Lung microvascular endothelial cell (primary cell): ENCODE measurements at regions not wholly inside any gene's neighbourhood (a gene's known extent, or its start where the extent isn't known, plus 50 kb on each side); places are given as distances from the start of the nearest gene placed in this dataset.
A peak's percentile ranks its signal among the peaks of the same experiment; 100 is the strongest.
"Not testable (repeated sequence)": the region's sequence is repeated elsewhere in the genome, so short reads cannot be mapped to it uniquely, and the experiment has no call there.

ENCODE experiments used
- DNase-seq, 2 donors: peaks; one replicate each; pipeline versions ENCODE4 v3.0.0 to v3.0.0-alpha.2; 2010; ENCODE audit warnings: low read depth in 2 of 2

DNA sequence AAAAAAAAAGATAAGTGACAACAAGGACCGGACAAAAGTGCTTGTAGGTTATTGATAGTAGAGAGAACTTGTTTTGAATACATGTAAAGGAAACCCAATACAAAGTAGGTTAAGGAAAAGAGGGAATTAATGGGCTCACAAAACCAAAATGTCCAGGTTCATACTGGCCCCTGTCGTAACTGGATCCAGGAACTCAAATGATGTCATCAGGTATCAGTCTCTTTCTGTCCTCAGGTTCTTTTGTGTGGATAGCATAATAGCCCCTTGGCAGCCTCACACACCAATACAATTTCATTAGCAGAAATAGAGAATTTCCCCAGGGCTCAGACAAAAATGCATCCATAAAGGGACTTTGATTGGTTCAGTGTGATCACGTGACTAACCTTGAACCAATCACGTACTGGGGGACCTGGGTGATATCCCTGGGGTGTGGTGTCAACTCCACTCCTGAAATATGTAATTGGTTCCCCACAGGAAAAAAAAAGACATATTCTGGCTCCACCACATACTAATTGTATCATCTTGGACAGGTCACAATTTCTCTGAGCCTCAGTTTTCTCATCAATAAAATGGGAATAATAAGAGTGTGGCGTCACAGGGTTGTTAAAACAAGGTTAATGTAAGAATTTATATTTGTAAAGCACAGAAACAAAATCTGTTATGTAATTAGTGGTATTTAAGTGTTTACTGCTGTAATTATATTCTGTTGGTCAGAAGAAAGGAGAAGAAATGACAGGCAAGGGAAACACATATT lies 174.8 kb downstream of the PDGFRA start:
- DNase-seq, result no peak

DNA sequence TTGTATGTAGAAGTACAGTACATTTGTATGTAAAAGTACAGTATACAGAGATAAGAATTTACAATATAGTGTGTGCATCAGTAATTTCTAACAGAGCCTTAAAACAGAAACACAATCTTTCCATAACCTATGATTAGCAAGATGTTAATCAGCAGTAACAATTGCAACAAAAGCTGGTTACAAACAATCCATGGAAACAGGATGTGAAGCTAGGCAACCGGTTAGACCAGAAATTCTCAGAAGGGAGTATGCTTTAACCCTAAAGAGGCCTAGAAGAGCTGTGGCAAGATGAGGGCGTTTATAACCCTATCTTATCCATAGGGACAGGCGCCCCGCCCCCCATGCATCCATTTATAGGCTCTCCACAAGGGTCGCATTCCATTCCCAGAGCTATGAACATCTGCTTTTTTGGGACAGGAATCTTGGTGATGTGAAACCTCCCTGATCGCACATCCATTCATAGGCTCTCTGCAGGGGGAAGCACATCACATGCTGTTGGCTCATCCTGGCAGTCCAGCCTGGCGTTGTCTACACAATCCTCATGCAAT lies 180.3 kb downstream of the PDGFRA start:
- peak in 1 of 2 donors; percentile 25 for DNase-seq

DNA sequence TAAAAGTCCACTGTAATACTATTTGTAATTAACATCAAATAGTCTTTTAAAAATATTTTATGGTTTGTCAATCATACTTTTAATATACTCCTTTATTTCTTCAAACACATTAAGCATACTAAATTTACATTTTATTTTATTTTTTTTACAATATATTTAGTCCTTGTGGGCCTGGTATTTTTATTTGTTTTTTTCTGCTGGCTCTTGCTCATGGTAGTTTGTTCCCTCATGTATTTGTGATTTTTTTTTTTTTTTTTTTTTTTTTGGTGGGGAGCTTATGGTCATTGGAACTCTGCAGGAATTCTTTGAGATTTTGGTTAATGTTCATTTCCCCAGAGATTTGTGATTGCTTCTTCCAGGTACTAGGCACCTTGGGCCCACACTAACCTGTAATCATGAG lies 185.5 kb downstream of the PDGFRA start:
- DNase-seq, result no peak

DNA sequence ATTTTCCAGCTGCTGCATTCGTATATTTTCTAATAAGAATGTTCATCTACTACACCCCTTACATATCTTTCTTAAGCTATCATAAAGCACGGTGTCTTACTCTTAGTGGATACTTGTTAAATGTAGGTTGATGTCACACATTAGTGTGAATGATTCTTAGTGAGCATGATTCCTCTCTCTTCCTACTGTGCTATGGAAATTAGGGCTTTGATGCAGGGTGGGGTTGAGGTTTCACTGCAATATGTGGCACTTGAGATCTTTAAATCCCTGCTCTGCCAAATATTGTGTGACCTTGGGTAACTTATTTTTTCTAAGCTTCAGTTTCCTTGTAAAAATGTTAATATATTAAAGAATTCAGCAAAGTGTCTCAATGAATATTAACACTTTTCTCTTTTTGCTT lies 188.4 kb downstream of the PDGFRA start:
- no peak for DNase-seq

DNA sequence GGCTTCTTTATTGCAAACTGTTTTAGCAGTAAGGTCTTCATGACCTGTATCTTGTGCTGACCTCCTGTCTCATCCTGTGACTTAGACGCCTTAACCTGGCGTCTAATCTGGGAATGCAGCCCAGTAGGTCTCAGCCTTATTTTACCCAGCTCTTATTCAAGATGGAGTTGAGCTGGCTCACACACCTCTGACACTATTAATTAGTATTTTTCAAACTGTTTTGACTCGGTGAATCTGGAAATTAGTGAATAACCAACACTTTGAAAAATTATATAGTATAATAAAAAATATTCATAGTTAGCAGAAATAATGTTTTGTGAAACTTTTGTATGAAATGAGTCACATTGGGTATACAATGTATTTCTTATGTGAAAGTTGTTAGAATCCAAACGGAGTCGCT lies 189.4 kb downstream of the PDGFRA start:
- no peak for DNase-seq

DNA sequence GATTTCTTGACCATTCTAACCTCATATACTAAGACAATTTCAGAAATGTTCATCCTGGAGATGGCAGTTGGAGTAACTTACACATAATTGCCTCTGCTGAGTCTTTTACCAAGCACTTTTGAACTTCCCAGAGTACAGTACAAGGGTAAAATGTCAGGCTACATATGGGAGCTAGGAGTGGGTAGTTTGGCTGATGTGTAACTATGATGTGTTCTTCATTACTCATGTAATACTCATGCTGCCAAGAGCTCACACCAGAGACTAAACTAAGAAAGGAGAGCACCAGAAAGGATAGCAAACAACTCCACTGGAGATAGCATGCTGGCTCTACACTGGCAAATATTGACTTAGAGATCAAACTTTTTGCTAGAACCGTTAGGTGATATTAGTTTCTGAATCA lies 194.0 kb downstream of the PDGFRA start:
- DNase-seq, result no peak

DNA sequence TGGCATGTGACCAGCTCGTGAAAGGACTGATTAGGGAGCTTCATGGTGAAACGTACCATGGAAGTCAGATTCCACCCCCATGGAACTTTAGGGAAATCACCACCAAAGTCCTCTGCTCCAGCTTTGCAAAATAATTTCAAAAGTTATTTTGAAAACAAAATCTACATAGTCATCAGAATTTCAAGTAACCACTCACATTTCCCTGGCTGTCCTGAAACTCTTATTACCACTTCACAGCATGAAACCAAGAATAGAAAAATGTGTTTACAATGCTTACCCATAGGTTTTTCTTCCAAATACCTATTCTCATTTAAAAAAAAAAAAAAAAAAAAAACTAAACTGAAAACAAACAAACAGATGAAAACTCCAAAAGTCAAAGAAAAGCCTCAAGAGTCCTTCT lies 198.7 kb downstream of the PDGFRA start:
- DNase-seq, result no peak

DNA sequence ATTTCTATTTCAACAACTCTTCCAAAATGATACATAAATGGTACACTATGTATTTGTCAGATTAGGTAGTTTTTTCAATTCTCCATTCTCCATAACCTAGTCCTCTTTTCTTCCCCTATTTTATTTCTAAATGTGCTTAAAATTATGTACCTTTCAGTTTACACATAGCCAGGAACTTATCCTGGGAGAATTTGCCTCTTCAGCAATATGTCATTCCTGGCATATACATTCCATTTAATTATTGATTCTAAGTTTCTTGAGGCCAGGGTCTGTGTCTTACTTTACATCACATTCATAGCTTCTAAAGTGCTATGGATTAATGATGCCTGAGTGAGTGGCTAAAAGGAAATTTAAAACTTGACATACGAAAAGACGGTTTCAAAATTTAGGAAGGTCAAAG lies 199.8 kb downstream of the PDGFRA start:
- DNase-seq, result no peak

DNA sequence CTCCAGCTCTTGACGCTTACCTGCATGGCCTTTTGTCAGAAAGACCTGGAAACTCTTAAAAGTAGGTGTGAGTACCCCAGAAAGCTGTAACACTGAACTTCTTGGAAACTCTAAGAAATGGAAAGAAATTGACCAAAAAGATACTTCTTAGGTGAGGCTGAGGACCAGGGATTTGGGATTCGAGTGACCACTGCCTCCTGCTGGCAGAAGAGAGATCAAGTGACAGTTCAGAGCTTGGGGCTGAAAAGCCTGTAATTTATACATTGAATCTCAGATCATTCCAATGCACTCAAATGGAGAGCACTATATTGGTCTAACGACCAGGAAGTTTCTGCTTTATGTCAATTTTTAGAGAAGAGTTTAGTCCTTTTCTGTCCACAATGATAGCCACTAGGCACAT lies 204.6 kb downstream of the PDGFRA start:
- peak; percentile 34 to 48 for DNase-seq

DNA sequence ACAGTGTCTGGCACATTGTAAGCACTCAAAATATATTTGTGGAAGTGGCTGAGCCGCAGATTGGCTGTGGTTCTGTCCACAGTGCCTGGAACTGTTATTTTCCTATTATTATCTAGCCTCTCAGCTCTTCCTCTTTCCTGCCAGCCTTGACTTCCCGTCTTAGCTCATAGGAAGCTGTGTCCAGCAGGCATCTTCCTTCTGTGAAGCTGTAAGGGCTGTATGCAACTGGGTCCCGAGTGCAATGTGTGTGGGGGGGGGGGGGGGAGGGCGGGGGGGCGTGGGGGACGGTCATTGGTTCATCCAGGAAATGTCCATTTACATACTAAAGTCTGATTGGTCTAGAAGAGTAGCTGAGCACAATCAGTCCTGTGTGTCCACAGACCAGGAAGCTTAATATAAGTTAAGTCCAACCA lies 210.7 kb downstream of the PDGFRA start:
- DNase-seq, result peak; percentile 39 to 82

DNA sequence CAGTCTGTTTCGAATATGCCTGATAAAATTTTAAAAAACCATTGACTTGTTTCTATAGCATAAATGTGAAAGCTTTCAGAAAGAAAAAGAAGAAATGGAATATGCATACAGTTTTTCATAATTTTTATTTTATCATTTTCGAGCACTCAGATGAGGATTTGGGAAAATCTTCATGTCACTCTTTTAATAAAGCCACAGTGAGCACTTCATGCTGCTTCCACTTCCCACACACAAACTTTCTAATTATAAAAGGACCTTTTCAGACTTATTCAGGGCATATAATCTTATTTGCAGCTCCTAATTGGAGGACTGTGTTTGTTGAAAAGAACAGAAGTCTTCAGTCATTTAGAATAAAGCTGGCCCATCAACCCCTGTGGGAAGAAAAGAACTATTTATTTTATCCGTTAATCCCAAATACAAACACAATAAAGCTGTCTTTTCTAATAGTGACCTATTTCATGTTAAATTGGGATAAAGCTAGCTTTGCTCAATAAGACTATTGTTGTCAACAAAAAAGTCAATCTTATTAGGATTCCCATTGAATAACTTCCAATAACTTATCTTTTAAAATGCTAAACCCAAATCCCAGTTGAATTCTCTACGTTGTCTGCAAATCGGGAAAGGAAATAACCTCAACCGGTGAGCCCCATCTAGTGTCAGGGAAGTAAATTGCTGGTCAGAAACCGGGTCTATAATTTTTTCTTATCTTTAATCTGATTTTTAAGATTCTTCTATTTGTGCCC lies 211.5 kb downstream of the PDGFRA start:
- peak; percentile 47 to 53 for DNase-seq

DNA sequence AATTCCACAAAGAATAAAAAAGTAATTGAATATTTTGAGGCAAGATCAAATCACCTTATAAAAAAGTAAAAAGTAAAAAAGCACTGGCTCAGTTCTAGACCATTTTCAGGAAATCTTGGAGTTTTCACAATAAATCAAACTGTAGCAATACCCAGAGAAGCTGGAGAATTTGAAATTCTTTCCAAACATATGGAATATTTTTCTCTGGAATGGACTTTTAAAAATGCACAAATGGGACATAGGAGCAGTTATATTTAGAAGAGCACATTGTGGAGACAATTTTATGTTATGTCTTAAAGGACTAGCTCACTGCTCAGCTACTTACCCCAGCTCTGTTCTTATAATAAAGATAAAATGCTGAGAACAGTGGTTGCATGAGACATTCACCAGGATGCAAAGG lies 211.9 kb upstream of the KIT start:
- DNase-seq, result no peak

DNA sequence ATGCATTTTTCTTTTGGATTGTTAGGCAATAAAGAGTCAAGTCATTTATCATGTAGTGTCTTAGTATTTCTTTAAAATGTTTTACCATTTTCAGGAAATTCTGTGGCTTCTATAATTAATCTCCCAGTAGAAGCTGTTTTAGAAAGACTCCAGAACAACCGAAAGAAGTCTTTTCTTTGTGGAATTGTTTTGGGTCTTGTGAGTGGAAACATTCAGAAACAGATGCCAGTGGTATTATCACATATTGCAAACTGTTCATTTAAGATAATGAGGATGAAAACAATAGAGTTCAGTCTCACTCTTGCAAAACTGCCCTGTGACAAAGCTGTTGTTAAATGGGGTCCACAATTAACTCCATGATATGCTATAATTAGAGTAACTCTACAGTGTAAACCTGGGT lies 211.2 kb upstream of the KIT start:
- no peak for DNase-seq

DNA sequence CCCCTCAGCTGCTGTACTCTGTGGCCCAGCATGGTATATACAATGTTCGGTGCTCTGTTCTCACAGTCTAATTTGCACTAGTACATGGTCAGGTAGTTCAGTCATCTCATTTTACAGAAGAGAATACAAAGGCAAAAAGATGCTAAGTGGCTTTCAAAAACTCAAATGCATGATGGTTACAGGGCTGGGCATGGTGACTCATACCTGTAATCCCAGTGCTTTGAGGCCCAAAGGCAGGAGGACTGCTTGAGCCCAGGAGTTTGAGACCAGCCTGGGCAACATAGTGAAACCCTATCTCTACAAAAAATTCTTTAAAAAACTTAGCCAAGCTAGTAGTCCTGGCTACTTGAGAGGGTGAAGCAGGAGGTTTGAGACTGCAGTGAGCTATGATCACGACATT lies 210.5 kb upstream of the KIT start:
- no peak for DNase-seq

DNA sequence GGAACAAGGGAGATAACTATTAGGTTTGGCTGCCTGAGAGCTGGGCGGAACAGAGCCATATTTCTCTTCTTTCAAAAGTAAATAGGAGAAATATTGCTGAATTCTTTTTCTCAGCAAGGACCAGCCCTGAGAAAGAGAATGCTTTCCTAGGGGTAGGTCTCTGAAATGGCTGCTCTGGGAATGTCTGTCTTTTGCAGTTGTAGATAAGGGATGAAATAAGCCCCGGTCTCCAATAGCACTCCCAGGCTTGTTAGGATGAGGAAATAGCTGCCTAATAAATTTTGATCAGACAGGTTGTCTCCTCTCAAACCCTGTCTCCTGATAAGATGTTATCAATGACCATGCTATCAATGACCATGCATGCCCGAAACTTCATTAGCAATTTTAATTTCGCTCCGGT lies 207.8 kb upstream of the KIT start:
- no peak for DNase-seq

DNA sequence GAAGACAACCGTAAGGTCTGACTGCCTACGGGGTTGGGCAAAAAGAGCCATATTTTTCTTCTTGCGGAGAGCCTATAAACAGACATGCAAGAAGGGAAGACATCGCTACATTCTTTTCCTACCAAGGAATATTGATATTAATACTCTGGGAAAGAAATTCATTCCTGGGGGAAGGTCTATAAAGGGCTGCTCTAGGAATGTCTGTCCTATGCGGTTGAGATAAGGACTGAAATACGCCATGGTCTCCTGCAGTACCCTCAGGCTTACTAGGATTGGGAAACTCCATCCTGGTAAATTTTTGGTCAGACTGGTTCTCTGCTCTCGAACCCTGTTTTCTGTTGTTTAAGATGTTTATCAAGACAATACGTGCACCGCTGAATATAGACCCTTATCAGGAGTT lies 190.8 kb upstream of the KIT start:
- DNase-seq, result not testable (repeated sequence)

DNA sequence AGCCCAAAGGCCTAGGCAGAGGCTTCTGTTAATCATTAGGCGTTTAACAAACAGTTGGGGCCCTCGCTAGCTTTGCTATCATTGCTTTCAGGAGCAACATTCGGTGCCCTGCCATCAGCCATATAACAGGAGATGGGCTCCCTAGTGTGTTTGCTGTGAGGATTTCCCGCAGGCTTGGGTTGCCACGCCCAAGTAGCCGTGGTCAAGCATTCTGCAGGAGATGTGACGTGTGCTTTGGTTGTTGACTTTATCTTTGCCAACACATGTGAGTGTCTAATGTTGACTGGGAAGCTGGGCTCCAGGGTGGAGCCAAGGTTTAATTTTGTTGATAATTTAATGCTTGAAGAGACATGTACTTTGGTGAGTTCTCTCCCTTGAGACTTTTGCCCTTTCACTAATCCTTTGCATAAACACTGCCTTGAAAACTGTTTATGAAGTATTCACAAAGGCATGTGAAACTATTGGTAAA lies 184.6 kb upstream of the KIT start:
- DNase-seq, result no peak

DNA sequence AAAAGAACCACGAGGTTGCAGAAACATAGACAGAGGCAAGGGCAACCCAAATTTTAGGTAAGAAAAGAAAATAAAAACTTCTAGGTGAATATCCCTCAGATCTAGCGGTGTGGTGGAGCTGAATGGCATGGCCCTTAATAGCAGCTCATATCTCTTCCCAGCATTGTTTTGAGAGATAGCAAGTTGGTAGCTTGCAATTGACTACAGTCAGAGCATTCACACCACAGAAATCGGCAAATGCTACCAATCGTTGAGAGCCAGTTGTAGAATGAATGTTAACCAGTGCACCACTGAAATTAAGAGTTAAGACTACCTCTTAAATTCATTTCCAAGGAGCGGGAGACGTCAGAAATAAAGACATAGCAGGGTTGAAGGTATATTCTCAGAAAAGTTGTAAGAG lies 184.0 kb upstream of the KIT start:
- DNase-seq, result no peak

DNA sequence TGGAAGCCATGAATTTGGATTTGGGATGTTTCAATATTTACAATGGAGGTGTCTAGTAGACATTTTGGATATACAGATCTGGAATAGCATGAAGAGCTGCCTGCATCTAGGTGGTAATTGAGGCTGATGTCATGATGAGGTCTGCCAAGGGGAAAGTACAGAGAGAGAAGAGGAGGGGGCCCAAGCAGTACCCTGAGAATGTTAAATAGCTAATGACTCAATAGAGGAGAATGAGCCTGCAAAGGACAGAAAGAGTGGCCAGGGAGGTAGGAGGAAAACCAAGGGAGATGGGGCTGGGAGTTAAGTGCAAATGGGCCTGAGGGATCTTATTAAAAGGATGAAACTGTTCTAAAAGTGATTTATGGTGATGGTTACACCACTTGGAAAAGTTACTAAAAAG lies 182.2 kb upstream of the KIT start:
- DNase-seq, result no peak

DNA sequence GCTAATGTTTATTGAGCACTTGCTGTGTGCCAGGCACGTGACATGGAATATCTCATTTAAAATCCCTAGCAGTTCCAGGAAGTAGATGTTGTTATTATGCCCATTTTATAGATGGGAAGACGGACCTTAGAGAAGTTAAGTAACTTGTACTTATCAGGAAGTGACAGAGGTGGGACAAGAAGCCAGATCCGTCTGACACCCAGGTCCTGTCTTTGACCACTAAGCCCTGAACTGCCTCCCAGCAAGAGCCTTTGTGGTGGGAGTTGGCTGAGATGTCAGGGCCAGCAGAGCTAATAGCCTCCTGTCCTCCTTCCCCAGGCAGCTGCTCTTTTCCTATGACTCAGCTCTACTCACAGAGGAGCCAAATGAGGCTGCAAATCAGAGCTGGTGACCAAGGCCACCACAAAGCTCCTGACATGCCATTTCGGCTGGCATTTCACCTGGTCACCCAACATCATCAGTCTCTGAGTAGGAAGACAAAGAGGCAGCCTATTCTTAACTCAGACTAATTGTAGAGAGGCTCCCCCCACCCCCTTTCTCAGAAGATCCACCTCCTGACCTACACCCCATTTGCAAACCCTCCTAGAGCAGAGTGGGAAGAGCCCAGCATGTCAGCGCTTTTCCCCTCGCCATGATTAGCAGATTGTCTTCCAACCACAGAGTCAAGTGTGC lies 175.1 kb upstream of the KIT start:
- DNase-seq, result peak in 1 of 2 donors; percentile 19

DNA sequence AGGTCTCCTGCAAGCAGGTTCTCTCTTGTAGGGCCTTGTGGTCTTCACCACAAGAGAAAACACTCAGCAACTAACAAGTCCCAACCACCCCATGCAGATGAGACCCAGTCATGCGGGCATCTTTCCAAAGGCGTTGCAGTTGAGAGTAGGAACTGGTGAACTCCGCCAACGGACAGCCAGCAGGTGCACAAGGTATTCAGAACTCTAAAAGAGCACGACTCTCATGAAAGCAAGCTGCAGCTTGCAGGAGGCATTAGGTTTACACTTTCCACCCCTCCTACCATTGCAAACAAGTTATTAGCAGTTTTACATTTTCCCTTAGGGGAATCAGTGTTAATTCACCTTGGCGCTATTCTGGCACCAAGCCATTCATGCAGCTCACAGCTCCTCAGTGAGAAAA lies 173.4 kb upstream of the KIT start:
- DNase-seq, result no peak

DNA sequence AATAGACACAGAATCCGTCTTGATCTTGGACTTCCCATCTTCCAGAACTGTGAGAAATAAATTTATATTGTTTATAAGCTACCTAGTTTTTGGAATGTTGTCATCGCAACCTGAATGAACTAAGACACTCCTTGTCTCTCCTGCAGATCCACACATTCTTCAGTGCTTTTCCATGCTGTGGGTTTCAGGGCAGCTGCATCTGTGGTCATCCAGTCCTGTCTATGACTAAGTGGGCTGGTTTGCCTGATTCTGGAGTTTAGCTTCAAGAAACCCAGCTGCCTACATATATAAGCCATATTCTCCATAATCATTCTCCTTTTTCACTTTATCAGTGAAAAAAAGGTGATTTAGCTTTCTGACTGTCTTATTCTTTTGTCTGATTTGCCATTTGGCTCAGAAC lies 170.3 kb upstream of the KIT start:
- no peak for DNase-seq
